GM19328 (cell line): ENCODE measurements at regions not wholly inside any gene's neighbourhood (a gene's known extent, or its start where the extent isn't known, plus 50 kb on each side); places are given as distances from the start of the nearest gene placed in this dataset.

Experiments used
- ATAC-seq: cut with Tn5 transposase; IDR thresholded peaks from one replicate; pipeline ENCODE4 v1.9.1; 2021; ENCODE audit warnings: mild to moderate bottlenecking, moderate library complexity; ENCODE audit not compliant: unreplicated experiment

DNA sequence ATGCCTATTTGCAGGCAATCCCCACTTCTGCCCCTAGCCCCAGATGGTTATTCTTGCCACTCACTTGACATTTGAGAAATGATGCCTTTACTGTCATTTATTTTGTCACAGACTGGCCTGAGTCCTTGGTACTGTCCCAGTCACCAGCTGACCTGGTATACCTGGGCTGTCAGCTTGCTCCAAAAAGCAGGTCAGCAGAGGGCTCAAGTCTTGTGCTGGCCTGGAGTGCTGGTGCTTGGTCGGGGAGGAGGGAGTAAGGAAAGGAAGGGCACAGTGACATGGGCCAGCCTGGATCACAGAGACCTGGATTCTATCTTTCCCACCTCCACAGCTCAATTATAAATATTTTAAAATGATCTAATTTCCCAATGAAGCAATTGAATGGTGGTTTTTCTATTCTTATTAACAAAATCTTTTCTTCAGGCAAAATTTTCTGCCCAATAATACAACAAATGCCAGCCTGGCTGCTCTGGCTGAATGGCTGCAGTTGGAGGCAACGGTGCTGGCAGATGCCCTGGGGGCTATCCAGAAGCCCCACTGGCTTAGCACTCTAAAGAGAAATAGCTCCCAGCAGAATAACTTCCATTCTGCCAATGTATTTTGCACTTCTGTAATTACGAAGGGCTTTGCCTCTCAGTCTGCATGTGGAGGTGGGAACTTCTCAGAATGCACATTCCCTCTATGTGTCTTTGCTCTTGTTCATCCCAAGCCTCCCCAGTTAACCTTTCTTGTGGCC is 160.6 kb downstream of the GADD45G start:
- ATAC-seq = no peak

DNA sequence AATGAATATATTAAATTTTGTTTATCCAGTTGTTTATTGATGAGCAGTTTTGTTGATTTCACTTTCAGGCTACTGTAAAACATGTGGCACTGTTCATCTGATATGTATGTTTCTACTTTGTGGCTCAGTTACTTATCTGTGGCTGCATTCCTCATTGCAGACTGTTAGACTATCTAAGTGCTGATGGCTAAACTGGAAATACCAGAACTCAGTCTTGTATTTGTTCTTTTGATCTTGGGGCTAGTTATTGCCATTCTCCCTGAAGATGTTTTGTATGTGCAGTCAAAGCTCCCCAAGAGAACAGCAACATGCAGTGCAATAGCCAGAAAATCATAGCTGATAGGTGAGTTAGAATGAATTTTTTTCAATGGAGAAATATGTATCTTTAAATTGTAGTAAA is 162.2 kb downstream of the GADD45G start:
- no peak for ATAC-seq

DNA sequence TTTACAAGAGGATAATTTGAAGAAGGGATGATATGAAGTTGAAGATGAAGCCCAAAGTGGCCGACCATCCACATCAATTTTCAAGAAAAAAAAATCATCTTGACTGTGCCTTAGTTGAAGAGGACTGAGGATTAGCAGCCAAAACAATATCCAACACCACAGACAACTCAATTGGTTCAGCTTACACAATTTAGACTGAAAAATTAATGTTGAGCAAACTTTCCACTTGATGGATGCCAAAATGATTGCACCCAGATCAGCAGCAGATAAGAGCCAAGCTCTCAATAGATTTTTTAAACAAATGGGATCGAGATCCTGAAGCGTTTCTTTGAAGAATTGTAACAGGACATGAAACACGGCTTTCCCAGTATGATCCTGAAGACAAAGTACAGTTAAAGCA is 163.2 kb downstream of the GADD45G start:
- no peak for ATAC-seq

- ATAC-seq = no peak
Measured at GRCh38 chr9:89768650-89769071, 163.8 kb downstream of the GADD45G start.

- ATAC-seq = no peak
Measured at GRCh38 chr9:89770531-89771174, 165.8 kb downstream of the GADD45G start.

GRCh38 chr9:89771205-89771604 is 166.4 kb downstream of the GADD45G start:
- ATAC-seq = no peak

- ATAC-seq = no peak
Measured at GRCh38 chr9:89773170-89773569, 168.4 kb downstream of the GADD45G start.

GRCh38 chr9:89774858-89775370 is 170.1 kb downstream of the GADD45G start:
- no peak for ATAC-seq

- ATAC-seq = no peak
Measured at GRCh38 chr9:89775641-89776040, 170.8 kb downstream of the GADD45G start.

DNA sequence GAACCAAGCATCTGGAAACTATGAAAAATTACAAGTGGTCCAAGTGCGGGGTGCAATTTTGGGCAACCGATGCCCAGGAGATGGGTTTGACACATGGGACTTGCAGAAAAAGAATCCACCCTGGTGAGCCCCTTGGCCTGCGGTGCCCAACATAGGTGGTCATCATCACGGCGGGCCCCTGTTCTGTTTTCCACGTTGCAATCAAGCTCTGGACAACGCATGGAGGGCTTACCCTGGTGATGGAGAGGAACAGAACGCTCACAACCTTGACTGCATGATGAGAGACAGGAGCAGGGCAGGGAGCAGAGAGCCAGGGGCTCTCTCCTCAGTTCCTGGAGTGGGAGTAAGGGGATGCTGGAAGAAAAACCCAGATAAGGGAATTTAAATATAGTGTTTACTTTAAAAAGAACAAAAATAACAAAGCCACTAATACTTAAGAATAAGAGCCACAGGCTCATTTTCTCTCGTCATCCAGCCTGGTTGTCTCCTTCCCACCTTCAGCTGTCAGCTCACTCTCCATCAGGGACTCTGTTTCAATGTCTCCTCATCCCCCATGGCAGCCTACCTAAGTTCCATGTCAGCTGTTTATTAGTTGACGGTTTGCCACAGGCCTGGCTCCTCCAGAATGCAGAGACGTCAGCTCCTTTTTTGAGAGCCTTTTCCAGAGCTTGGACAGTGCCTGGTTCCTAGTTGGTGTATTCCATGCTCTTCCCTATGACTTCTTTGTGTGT is 172.1 kb downstream of the GADD45G start:
- no peak for ATAC-seq

DNA sequence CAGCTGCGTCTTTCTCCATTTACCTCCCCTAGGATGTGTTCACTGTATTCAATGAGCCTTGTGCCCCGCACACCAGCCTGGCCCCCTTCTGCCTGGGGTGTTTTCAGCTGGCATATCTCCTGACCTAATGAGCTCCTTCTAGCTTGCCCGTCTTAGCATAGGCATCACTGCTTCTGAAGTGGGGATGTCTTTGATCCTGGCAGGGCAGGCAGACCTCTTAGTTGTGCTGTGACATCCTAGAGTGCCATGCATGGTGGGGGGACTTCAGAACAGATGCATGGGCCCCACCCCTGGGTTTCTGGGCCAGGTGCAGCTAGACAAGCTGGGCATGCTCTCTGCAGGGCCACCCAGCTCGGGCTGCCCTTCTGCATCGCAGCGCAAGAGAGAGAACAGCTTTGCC is 172.7 kb downstream of the GADD45G start:
- ATAC-seq = no peak

- no peak for ATAC-seq
Measured at GRCh38 chr9:89778100-89779090, 173.6 kb downstream of the GADD45G start.

DNA sequence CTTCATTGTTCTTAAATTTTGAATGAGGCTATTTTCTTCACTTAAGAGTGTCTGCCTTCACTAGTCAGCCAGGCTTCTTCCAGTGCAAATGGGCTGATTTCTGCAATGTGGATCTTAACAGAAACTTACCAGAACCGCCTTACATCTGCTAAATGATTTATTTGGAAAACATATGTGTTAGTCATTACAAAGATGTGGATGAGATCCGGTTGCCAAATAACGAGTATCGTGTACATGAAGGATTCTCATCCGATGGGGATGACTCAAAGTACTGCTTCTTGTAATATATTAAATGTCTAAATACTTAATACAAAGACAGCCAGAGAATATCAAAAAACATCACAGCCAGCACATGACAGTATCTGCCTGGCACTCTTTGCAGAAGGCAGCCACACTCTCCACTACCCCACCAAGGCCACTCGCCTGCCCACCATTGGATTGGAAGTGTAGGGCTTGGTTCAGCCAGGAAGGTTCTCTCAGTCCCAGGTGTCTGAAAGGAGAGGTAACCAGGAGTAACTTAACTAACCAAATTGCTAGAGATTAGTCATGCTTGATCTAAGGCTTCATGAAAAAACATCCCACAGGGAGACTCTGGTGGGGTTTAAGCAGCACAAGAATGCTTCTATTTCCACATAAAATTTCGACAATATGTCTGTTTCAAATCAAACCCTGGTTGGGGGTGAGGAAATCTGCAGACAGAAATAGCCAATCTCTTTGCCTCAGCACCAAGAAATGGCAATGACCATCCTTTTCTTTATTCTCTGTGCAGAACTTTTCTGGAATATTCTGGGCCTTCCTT is 174.8 kb downstream of the GADD45G start:
- no peak for ATAC-seq

DNA sequence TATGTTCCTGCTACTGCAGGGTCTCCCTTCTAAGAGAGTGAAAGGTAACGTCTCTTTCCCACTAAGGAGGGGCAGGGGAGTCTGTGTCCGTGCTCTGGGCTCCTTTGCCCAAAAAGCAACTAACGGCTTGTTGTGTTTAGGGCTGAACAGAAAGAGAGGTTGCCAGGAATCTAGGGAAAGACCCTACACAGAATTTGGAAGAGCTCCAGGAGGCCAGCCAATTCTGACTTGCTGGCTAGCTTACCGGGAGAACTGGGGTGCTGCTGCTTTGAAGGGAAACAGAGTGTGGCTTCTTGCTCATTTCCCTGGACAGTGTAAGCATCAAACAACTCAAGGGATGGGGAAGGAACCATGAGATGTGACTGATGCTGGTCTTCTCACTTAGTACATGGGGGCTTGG is 176.1 kb downstream of the GADD45G start:
- ATAC-seq = no peak

DNA sequence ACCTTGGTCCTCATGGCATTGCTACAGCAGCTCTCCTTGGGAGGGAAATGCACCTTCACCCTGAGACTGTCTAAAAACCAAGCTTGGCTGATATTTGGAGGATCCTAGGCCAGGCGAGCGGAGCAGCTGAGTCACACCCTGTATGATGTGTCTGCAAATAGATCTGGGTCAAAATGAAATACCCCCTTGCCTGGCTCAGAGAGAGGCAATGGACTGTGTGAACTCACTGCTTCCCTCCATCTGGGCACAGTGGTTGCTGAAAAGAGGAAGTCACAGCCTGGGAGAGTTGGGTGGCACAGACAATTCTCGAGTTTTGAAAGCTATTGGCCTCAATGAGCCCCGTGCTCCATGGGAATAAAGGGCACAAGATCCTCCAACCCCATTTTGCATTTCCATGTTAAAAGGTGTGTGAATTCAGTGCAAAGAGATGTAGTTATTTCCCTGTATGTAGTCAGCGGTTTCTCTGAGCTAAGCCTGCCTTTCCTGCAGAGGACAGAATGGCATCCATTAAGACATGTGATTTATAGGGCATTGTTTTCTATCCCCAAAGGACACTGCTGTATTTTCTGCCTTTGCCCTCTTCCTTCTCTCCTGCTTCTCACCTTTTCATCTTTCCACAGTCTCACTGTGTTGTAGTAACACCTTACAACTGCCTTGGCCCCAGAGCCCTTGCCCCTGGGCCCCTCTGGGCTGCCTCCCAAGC is 177.2 kb downstream of the GADD45G start:
- no peak for ATAC-seq

GRCh38 chr9:89786655-89787054 is 181.8 kb downstream of the GADD45G start:
- ATAC-seq = no peak

- no peak for ATAC-seq
Measured at GRCh38 chr9:89787595-89787994, 182.8 kb downstream of the GADD45G start.

DNA sequence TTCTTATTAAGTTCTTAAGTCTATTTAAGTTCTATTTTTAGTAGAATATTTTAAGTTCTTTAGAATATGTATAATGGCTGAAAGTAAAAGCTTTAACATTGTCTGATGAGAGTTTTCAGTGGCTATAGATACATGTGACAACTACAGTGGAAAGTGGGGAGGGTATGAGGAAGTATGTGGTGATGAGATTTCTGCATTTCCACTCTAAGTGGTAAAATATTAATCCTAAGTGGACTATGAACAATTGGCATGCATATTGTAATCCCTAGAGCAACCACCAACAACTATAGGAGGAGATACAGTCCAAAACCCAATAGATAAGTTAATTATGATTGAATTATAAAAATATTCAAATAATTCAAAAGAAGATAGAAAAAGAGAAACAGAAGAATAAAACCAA is 183.6 kb downstream of the GADD45G start:
- ATAC-seq = no peak

GRCh38 chr9:89789922-89790510 is 185.2 kb downstream of the GADD45G start:
- no peak for ATAC-seq
